Loucy (cell line): ENCODE measurements at regions not wholly inside any gene's neighbourhood (a gene's known extent, or its start where the extent isn't known, plus 50 kb on each side); places are given as distances from the start of the nearest gene placed in this dataset.

Experiments
- CTCF ChIP-seq: fragments of 200-600 bp; sonication (generic); conservative IDR thresholded peaks from 2 replicates; pipeline ENCODE4 v1.5.1; 2014; ENCODE audit warnings: mild to moderate bottlenecking, antibody characterized with exemption, low read length
- EZH2phosphoT487 ChIP-seq: fragments of 200-600 bp; IDR thresholded peaks from 2 replicates; pipeline ENCODE4 v1.6.1; 2018; ENCODE audit warnings: antibody characterized with exemption, mild to moderate bottlenecking, moderate library complexity, borderline replicate concordance

- TF ChIP-seq CTCF (no peak), EZH2phosphoT487 (no peak)
Measured at GRCh38 chr5:87119588-87119987, 148.1 kb upstream of the RASA1 start.
